H1 (cell line): ENCODE measurements at regions not wholly inside any gene's neighbourhood (a gene's known extent, or its start where the extent isn't known, plus 50 kb on each side); places are given as distances from the start of the nearest gene placed in this dataset.

Experiments
- CTCF ChIA-PET: fragments of 300-600 bp; sonication (Branson Sonifier 250); formaldehyde crosslinking; loops from one replicate; lab custom pipeline; 2021; ENCODE audit not compliant: partially characterized antibody; lab: Charles Lee
- POLR2A ChIA-PET: fragments of 300-600 bp; sonication (Branson Sonifier 250); formaldehyde crosslinking; loops from one replicate; lab custom pipeline; 2021; ENCODE audit warnings: inconsistent platforms; ENCODE audit not compliant: partially characterized antibody; lab: Charles Lee
- DNase-seq, 2 experiments: peaks; one replicate each; pipeline versions ENCODE4 v3.0.0 to v3.0.0-alpha.2; 2010 to 2022; ENCODE audit warnings: low spot score in 2 of 2, low read depth in 1 of 2, mixed read lengths in 1 of 2
- FAIRE-seq: peaks from 2 replicates; lab custom pipeline; 2011; peaks lifted over from hg19 to GRCh38; lab: Jason Lieb, UNC
- H2AFZ ChIP-seq: 2 replicates; pipeline ENCODE4 v1.8.1; 2012; ENCODE audit warnings: low read length, inconsistent platforms
- H2AK5ac ChIP-seq: 2 replicates; pipeline ENCODE4 v1.6.1; 2013; ENCODE audit warnings: low read depth, low read length
- H2BK120ac ChIP-seq: replicated peaks from 2 replicates; pipeline ENCODE3; 2013; ENCODE audit warnings: low read depth, low read length, inconsistent platforms
- H2BK12ac ChIP-seq: 2 replicates; pipeline ENCODE4 v1.6.1; 2013; ENCODE audit warnings: low read depth, low read length
- H2BK15ac ChIP-seq: 2 replicates; pipeline ENCODE4 v1.6.1; 2013; ENCODE audit warnings: low read length
- H2BK20ac ChIP-seq: 2 replicates; pipeline ENCODE4 v1.6.1; 2013; ENCODE audit warnings: low read length
- H2BK5ac ChIP-seq: 2 replicates; pipeline ENCODE4 v1.6.1; 2013; ENCODE audit warnings: low read depth, low read length
- H3K14ac ChIP-seq: 2 replicates; pipeline ENCODE4 v1.6.1; 2013; ENCODE audit warnings: inconsistent platforms; ENCODE audit not compliant: insufficient read length
- H3K18ac ChIP-seq: 2 replicates; pipeline ENCODE4 v1.6.1; 2013; ENCODE audit warnings: low read length; ENCODE audit errors: extremely low read depth
- H3K23ac ChIP-seq: 2 replicates; pipeline ENCODE4 v1.6.1; 2013; ENCODE audit warnings: inconsistent platforms; ENCODE audit not compliant: insufficient read length
- H3K23me2 ChIP-seq: 2 replicates; pipeline ENCODE4 v1.6.1; 2013; ENCODE audit warnings: low read depth, low read length
- H3K27ac ChIP-seq: 2 replicates; pipeline ENCODE4 v1.6.1; 2011; ENCODE audit warnings: low read depth, low read length, inconsistent platforms
- H3K27me3 ChIP-seq, 4 experiments: replicated peaks in 1 of 4; 1 replicate in 1 of 4; 2 replicates in 3 of 4; pipeline versions ENCODE4 v1.6.1 to v1.8.1; 2011 to 2013; ENCODE audit warnings: low read length in 3 of 4, mild to moderate bottlenecking in 3 of 4, inconsistent platforms in 2 of 4, mixed read lengths in 2 of 4, moderate library complexity in 1 of 4; ENCODE audit not compliant: control insufficient read depth in 3 of 4, insufficient read depth in 3 of 4; ENCODE audit errors: extremely low read depth in 1 of 4
- H3K36me3 ChIP-seq, 4 experiments: 2 replicates each; pipeline versions ENCODE4 v1.6.1 to v1.8.1; 2011 to 2013; ENCODE audit warnings: mild to moderate bottlenecking in 4 of 4, low read length in 3 of 4, moderate library complexity in 2 of 4, control low read depth in 1 of 4, inconsistent platforms in 1 of 4; ENCODE audit not compliant: insufficient read depth in 4 of 4, control insufficient read depth in 2 of 4
- H3K4ac ChIP-seq: replicated peaks from 2 replicates; pipeline ENCODE3; 2013; ENCODE audit warnings: low read length, low read depth, mixed read lengths, inconsistent platforms; ENCODE audit not compliant: insufficient read length
- H3K4me1 ChIP-seq, 4 experiments: replicated peaks in 1 of 4; 1 replicate in 1 of 4; 2 replicates in 3 of 4; pipeline versions ENCODE4 v1.6.1 to v1.8.1; 2011 to 2013; ENCODE audit warnings: low read length in 3 of 4, inconsistent platforms in 2 of 4, mixed read lengths in 1 of 4; ENCODE audit not compliant: insufficient read depth in 4 of 4, control insufficient read depth in 3 of 4
- H3K4me2 ChIP-seq, 2 experiments: 2 replicates each; pipeline versions ENCODE4 v1.6.1 to v1.8.1; 2011 to 2013; ENCODE audit warnings: low read depth in 2 of 2, low read length in 2 of 2, control low read depth in 1 of 2, inconsistent platforms in 1 of 2, mild to moderate bottlenecking in 1 of 2; ENCODE audit not compliant: insufficient read depth in 1 of 2
- H3K4me3 ChIP-seq, 4 experiments: fragments of 200-600, 300-600 bp in 1 of 4; sonication (generic), shearing (Covaris generic), sonication (Bioruptor Twin) in 1 of 4; 2 replicates each; pipeline versions ENCODE4 v1.5.1 to v1.8.1; 2011 to 2016; ENCODE audit warnings: low read length in 4 of 4, low read depth in 3 of 4, control low read depth in 2 of 4, inconsistent platforms in 2 of 4, mild to moderate bottlenecking in 2 of 4, mixed read lengths in 1 of 4, moderate library complexity in 1 of 4; ENCODE audit not compliant: insufficient read depth in 2 of 4; ENCODE audit errors: extremely low read depth in 1 of 4
- H3K56ac ChIP-seq: replicated peaks from 2 replicates; pipeline ENCODE3; 2013; ENCODE audit warnings: low read depth, mild to moderate bottlenecking, mixed read lengths, low read length, inconsistent platforms; ENCODE audit not compliant: insufficient read length
- H3K79me1 ChIP-seq: 2 replicates; pipeline ENCODE4 v1.6.1; 2013; ENCODE audit warnings: low read depth, low read length, control low read depth
- H3K79me2 ChIP-seq, 2 experiments: 2 replicates each; pipeline versions ENCODE4 v1.6.1 to v1.8.1; 2012 to 2013; ENCODE audit warnings: low read length in 2 of 2, mild to moderate bottlenecking in 2 of 2, inconsistent platforms in 1 of 2; ENCODE audit not compliant: insufficient read depth in 2 of 2, control insufficient read depth in 1 of 2
- H3K9ac ChIP-seq, 4 experiments: replicated peaks in 1 of 4; 1 replicate in 1 of 4; 2 replicates in 3 of 4; pipeline versions ENCODE4 v1.6.1 to v1.8.1; 2011 to 2013; ENCODE audit warnings: low read depth in 3 of 4, low read length in 3 of 4, control low read depth in 2 of 4, mild to moderate bottlenecking in 2 of 4, moderate library complexity in 2 of 4, inconsistent platforms in 1 of 4; ENCODE audit errors: extremely low read depth in 1 of 4
- H3K9me3 ChIP-seq, 2 experiments: 2 replicates each; pipeline versions ENCODE4 v1.6.1 to v1.8.1; 2012 to 2013; ENCODE audit warnings: mild to moderate bottlenecking in 2 of 2, moderate library complexity in 2 of 2, control low read depth in 1 of 2, inconsistent platforms in 1 of 2, low read depth in 1 of 2, low read length in 1 of 2, mixed read lengths in 1 of 2; ENCODE audit not compliant: insufficient read depth in 2 of 2
- H4K20me1 ChIP-seq, 2 experiments: replicated peaks in 1 of 2; 2 replicates each; pipeline versions ENCODE3 to v1.8.1; 2011 to 2013; ENCODE audit warnings: inconsistent platforms in 2 of 2, low read length in 2 of 2, mild to moderate bottlenecking in 1 of 2; ENCODE audit not compliant: insufficient read depth in 2 of 2, control insufficient read depth in 1 of 2
- H4K5ac ChIP-seq: 2 replicates; pipeline ENCODE4 v1.6.1; 2013; ENCODE audit warnings: low read length, low read depth, mixed read lengths, inconsistent platforms; ENCODE audit not compliant: insufficient read length
- H4K8ac ChIP-seq: 2 replicates; pipeline ENCODE4 v1.8.0; 2013; ENCODE audit warnings: mild to moderate bottlenecking, moderate library complexity, low read length, inconsistent platforms; ENCODE audit not compliant: insufficient read depth; ENCODE audit errors: extremely low read depth
- H4K91ac ChIP-seq: replicated peaks from 2 replicates; pipeline ENCODE3; 2013; ENCODE audit warnings: low read length, mixed read lengths, inconsistent platforms; ENCODE audit not compliant: insufficient read length
- ASH2L ChIP-seq: fragments of 200-600, 300-600 bp; sonication (generic); IDR thresholded peaks from one replicate; pipeline ENCODE4 v1.7.1; 2017; ENCODE audit warnings: low read length
- CBX5 ChIP-seq: fragments of 300-800, 300-1000 bp; sonication (generic); IDR thresholded peaks from 2 replicates; pipeline ENCODE4 v1.7.1; 2016; ENCODE audit warnings: antibody characterized with exemption, low read length, low read depth
- CBX8 ChIP-seq: fragments of 300-800, 300-1000 bp; sonication (generic); IDR thresholded peaks from 2 replicates; pipeline ENCODE4 v1.7.1; 2016; ENCODE audit warnings: low read depth, low read length, borderline replicate concordance
- FOSL1 ChIP-seq: IDR thresholded peaks from 2 replicates; pipeline ENCODE4 v1.6.1; 2011; ENCODE audit warnings: mild to moderate bottlenecking, low read depth, low read length, moderate library complexity; ENCODE audit not compliant: insufficient read depth
- KDM1A ChIP-seq: fragments of 200-600, 300-600 bp; sonication (generic); IDR thresholded peaks from 2 replicates; pipeline ENCODE4 v1.7.1; 2016; ENCODE audit warnings: mild to moderate bottlenecking, low read length, borderline replicate concordance
- NRF1 ChIP-seq: IDR thresholded peaks from 2 replicates; pipeline ENCODE4 v1.6.1; 2011; ENCODE audit warnings: mild to moderate bottlenecking, low read depth, low read length, improper control_type of control experiment
- RBBP5 ChIP-seq: IDR thresholded peaks from 2 replicates; pipeline ENCODE4 v1.7.1; 2012; ENCODE audit warnings: low read depth, mild to moderate bottlenecking, inconsistent platforms, low read length, moderate library complexity, borderline replicate concordance
- RNF2 ChIP-seq: fragments of 200-900, 300-1000 bp; sonication (generic); IDR thresholded peaks from 2 replicates; pipeline ENCODE4 v1.7.1; 2016; ENCODE audit warnings: borderline replicate concordance, low read depth, mild to moderate bottlenecking, antibody characterized with exemption, low read length; ENCODE audit not compliant: poor library complexity, severe bottlenecking; ENCODE audit errors: missing control alignments
- SIN3A ChIP-seq, 2 experiments: IDR thresholded peaks in 1 of 2; conservative IDR thresholded peaks in 1 of 2; 2 replicates each; pipeline ENCODE4 v1.6.1; 2011 to 2012; ENCODE audit warnings: low read length in 2 of 2, improper control_type of control experiment in 1 of 2, low read depth in 1 of 2, mild to moderate bottlenecking in 1 of 2
- SP4 ChIP-seq: IDR thresholded peaks from 2 replicates; pipeline ENCODE4 v1.6.1; 2012; ENCODE audit warnings: low read length, inconsistent platforms
- WGBS, 2 experiments: shearing (Covaris generic) in 1 of 2; methylation state at CpG; one replicate each; pipeline versions ENCODE4 v1.1.6 to v1.1.7; 2013 to 2015; ENCODE audit warnings: low lambda C conversion rate in 2 of 2, mixed read lengths in 2 of 2, inconsistent platforms in 1 of 2, low coverage in 1 of 2, missing lambda C conversion rate in 1 of 2; ENCODE audit not compliant: insufficient replicate concordance in 2 of 2, insufficient coverage in 1 of 2, insufficient read length in 1 of 2; ENCODE audit errors: extremely low coverage in 1 of 2, missing lambda C conversion rate in 1 of 2; 5-methylcytosine and 5-hydroxymethylcytosine counted together
- TF ChIP-seq, protein P1 (sequence below): IDR thresholded peaks from 2 replicates; pipeline ENCODE4 v1.6.1; 2011; ENCODE audit warnings: low read length, improper control_type of control experiment

DNA sequence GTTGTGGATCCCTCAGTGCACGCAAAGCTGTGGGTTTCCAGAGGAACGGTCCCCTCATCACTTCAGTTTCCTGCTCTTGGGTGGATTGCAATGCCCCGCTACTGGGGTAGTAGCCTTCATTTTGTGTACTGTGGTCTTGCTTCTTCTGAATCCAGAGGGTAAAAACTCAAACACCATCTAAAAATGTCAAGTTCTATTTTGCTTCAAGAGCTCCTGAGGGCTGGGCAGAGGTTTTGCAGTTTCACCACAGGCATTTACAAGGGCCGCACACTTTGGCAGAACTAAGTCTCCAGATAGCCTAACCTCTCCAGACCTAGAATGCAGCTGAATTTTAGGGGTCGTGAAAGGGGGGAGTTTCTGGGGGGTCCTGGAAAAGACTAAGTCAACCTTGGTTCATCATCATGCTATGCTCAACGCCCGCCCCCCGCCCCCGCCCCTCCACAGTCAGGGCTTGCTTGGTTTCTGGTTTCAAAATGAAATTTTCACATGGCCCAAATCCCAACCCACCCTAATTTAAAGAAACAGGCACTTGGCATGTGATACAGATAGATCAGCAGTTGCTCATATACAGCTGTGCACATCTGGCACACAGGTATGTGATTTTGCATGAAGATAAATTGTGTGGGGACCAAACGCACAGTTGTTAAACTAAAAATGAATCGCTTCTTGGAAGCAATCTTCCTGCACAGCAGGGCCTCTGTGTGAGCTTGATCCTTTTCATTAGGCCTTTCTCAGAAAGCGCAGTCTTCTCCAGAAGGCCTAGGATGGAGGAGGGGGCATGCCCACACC, 329.6 kb downstream of the OSR1 start:
- H3K36me3 ChIP-seq = no peaks in the 10 kb centered on the region
- 92% methylated on average over 8 of the region's 12 CpGs; no CpG with 5 or more reads in 1 of the 2 experiments for WGBS, 2 experiments
- H3K4me1 ChIP-seq = no peaks in the 10 kb centered on the region; a peak in 2 of 7 replicates
- no peak overlapping the region for H4K5ac ChIP-seq
- H3K4me2 ChIP-seq = no peak overlapping the region
- no peaks in the 10 kb centered on the region for H3K79me1 ChIP-seq
- DNase-seq (no peak), FAIRE-seq (no peak)
- no peak overlapping the region for H4K91ac ChIP-seq
- no peak overlapping the region for H3K9ac ChIP-seq
- H3K4me3 ChIP-seq = no peak overlapping the region
- ChIA-PET POLR2A (no interaction called here), CTCF (interaction anchor here (1.0 kb wide), 1 partner anchor 174 kb away, joined by 3 read pairs; no protein-coding TSS in a partner anchor)
- no peak overlapping the region for H2AK5ac ChIP-seq
- H3K9me3 ChIP-seq = no peaks in the 10 kb centered on the region; a peak in 1 of 4 replicates
- H3K56ac ChIP-seq = no peak overlapping the region
- no peak overlapping the region for H3K14ac ChIP-seq
- no peaks in the 10 kb centered on the region for H4K20me1 ChIP-seq
- H2BK120ac ChIP-seq = no peak overlapping the region
- no peak overlapping the region for H3K18ac ChIP-seq
- no peaks in the 10 kb centered on the region for H3K23me2 ChIP-seq
- no peak overlapping the region for H4K8ac ChIP-seq
- H2BK20ac ChIP-seq = no peak overlapping the region
- H3K79me2 ChIP-seq = no peaks in the 10 kb centered on the region
- H3K23ac ChIP-seq = no peak overlapping the region
- no peak overlapping the region for H2BK5ac ChIP-seq
- no peak overlapping the region for H2AFZ ChIP-seq
- H3K27ac ChIP-seq = no peak overlapping the region
- no peak overlapping the region for H3K4ac ChIP-seq
- H2BK15ac ChIP-seq = no peak overlapping the region
- H2BK12ac ChIP-seq = no peak overlapping the region
- H3K27me3 ChIP-seq = no peaks in the 10 kb centered on the region
- TF ChIP-seq FOSL1 (no peak), ASH2L (no peak), RBBP5 (no peak), RNF2 (no peak), CBX8 (no peak), KDM1A (no peak), SP4 (no peak), SIN3A (conservative IDR thresholded peaks at IDR 0.05 in 1 of 2, IDR thresholded peaks at IDR 0.05 in 1 of 2; ENCODE audit: low read depth in 1 of 2, low read length in 2 of 2) (no peak), CBX5 (no peak), NRF1 (no peak)
- TF ChIP-seq, protein P1, sequence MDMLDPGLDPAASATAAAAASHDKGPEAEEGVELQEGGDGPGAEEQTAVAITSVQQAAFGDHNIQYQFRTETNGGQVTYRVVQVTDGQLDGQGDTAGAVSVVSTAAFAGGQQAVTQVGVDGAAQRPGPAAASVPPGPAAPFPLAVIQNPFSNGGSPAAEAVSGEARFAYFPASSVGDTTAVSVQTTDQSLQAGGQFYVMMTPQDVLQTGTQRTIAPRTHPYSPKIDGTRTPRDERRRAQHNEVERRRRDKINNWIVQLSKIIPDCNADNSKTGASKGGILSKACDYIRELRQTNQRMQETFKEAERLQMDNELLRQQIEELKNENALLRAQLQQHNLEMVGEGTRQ = no peak
